Mucosa of rectum (tissue), 2 donors: ENCODE measurements at regions not wholly inside any gene's neighbourhood (a gene's known extent, or its start where the extent isn't known, plus 50 kb on each side); places are given as distances from the start of the nearest gene placed in this dataset.
A peak's percentile ranks its signal among the peaks of the same experiment; 100 is the strongest.

Experiments
- H3K27ac ChIP-seq, 2 donors: one replicate each; pipeline ENCODE4 v1.7.0; 2013; ENCODE audit warnings: inconsistent platforms in 2 of 2, low read depth in 2 of 2, low read length in 2 of 2
- H3K27me3 ChIP-seq, 2 donors: one replicate each; pipeline ENCODE4 v1.7.0; 2013; ENCODE audit warnings: low read length in 2 of 2; ENCODE audit not compliant: control insufficient read depth in 2 of 2, insufficient read depth in 2 of 2
- H3K36me3 ChIP-seq, 2 donors: one replicate each; pipeline ENCODE4 v1.7.0; 2013; ENCODE audit warnings: low read length in 2 of 2; ENCODE audit not compliant: control insufficient read depth in 2 of 2, insufficient read depth in 2 of 2
- H3K4me1 ChIP-seq, 2 donors: one replicate each; pipeline ENCODE4 v1.7.0; 2013; ENCODE audit warnings: low read length in 2 of 2, mild to moderate bottlenecking in 1 of 2; ENCODE audit not compliant: control insufficient read depth in 2 of 2, insufficient read depth in 2 of 2
- H3K4me3 ChIP-seq, 2 donors: one replicate each; pipeline ENCODE4 v1.7.0; 2013; ENCODE audit warnings: low read length in 2 of 2
- H3K9ac ChIP-seq, 2 donors: one replicate each; pipeline ENCODE4 v1.7.0; 2013; ENCODE audit warnings: low read length in 2 of 2, low read depth in 1 of 2, mild to moderate bottlenecking in 1 of 2
- H3K9me3 ChIP-seq, 2 donors: one replicate each; pipeline ENCODE4 v1.7.0; 2013; ENCODE audit warnings: low read length in 2 of 2; ENCODE audit not compliant: control insufficient read depth in 2 of 2
- donor health status: healthy.
- donor health status: Normal muscosa, but diverticular disease.

DNA sequence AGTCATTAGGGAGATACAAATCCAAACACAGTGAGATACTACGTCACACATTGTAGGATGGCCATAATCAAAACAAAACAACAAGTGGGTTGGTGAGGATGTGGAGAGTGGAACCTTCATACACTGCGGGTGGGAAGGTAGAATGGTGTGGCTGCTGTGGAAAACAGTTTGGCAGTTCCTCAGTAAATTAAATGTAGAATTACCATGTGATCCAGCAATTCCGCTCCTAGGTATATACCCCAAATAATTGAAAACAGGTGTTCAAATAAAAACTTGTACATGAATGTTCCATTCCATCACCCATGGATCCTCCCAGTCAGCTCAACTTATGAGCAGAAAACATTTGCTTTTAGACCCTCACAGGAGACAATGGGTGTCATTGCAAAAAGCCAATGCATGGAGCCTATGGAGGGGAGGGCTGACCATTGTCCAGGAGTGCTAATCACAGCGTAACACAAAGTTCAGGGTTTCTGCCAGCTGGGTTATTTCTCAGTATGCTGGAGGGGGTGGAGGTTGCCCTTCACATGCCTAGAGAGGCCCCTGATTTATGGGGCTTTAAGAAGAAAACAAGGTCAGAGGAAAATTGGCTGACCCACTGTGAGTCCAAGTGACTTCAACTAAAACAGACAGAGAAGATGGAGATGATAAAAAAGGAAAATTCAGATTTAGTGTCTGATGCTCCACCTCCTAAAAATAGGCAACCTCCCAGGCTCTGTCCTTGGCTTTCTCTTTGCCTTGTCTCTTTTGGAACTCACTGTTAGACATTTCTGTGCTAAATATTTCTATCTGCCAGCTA, 124.1 kb downstream of the WDR11 start:
- H3K36me3 ChIP-seq: no peaks in the 10 kb centered on the region
- H3K4me1 ChIP-seq: peaks cover 5 to 14% of the 10 kb centered on the region in 2 donors
- H3K27ac ChIP-seq: no peak overlapping the region
- peaks cover 0 to 9% of the 10 kb centered on the region in 2 donors for H3K9me3 ChIP-seq
- no peaks in the 10 kb centered on the region for H3K27me3 ChIP-seq
- H3K4me3 ChIP-seq: no peak overlapping the region
- no peak overlapping the region for H3K9ac ChIP-seq

DNA sequence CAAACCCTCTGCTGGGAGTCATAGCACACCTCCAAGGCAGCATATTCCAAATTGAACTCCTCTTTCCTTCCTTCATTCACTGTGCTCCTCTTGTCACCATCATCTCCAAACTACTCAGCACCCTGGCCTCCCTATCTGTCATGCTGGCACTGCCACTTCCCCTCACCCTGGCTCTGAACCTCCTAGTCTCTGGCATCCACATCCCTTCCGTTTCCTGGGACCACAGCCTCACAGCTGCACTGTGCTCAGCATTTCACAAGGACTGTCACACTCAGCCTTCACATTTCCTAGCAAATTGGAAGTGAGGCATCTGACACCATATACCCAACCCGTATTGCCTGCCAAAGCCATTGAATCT, 124.7 kb downstream of the WDR11 start:
- no peaks in the 10 kb centered on the region for H3K36me3 ChIP-seq
- H3K4me3 ChIP-seq: no peak overlapping the region
- H3K9me3 ChIP-seq: peaks cover 0 to 9% of the 10 kb centered on the region in 2 donors
- H3K27ac ChIP-seq: no peak overlapping the region
- H3K4me1 ChIP-seq: peaks cover 5 to 14% of the 10 kb centered on the region in 2 donors
- no peak overlapping the region for H3K9ac ChIP-seq
- no peaks in the 10 kb centered on the region for H3K27me3 ChIP-seq

DNA sequence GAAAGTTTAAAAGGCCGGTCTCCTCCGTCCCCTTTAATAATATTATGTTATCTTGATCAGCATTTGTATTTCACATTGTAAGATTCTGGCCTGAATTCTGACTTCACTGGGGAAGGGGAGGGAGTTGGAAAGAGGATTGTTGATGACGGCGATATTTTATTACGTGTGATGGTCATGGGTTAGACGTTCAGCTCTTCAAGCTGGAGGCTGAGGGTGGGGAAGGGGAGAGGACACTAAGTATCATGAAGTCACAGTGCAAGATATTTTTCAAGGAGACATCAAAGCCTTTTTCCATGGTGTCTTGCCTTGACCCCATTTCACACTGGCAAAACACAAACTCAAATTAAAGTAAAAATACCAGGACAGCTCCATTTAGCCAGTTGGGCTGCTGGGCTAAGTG, 126.7 kb downstream of the WDR11 start:
- peaks cover 0 to 9% of the 10 kb centered on the region in 2 donors for H3K9me3 ChIP-seq
- no peaks in the 10 kb centered on the region for H3K36me3 ChIP-seq
- H3K27ac ChIP-seq: no peak overlapping the region
- H3K9ac ChIP-seq: no peak overlapping the region
- no peak overlapping the region for H3K4me3 ChIP-seq
- peaks cover 5 to 16% of the 10 kb centered on the region in 2 donors for H3K4me1 ChIP-seq
- H3K27me3 ChIP-seq: no peaks in the 10 kb centered on the region

DNA sequence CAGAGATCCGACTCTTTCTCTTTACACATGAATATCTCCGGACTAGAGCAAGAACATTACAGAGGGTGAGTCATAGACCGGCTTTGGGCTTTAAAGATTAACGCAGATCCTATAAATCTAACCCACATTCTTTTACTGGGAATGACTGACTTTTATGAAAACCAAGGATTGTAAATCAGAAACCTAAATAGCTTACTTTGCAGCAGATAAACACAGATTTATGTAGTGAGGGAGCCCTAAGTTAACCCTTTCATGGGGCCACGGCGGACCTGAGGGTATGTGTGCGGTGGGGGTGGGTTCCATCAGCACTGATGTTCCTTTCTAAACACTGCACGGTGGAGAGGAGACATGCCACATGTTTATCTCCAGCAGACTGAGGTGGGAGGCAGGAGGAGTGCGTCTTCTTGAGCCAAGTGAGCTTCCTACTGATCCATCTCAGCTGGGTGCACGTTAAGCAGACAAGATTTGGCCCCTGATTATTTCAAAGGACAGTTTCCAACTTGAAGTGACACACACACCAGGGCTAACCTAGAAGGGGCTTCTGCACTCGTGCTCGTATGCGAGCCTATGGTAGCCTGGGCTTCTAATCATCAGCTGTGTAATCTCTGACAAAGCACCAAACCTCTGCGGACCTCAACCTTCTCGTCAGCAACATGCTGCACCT, 127.6 kb downstream of the WDR11 start:
- no peaks in the 10 kb centered on the region for H3K27me3 ChIP-seq
- H3K27ac ChIP-seq: peak overlapping the region in 1 of 2 donors; percentile 11
- peak overlapping the region in 1 of 2 donors; percentile 36 for H3K9ac ChIP-seq
- no peaks in the 10 kb centered on the region for H3K36me3 ChIP-seq
- peaks cover 5 to 16% of the 10 kb centered on the region in 2 donors for H3K4me1 ChIP-seq
- H3K9me3 ChIP-seq: peaks cover 0 to 9% of the 10 kb centered on the region in 2 donors
- peak overlapping the region; percentile 52 to 72 for H3K4me3 ChIP-seq

DNA sequence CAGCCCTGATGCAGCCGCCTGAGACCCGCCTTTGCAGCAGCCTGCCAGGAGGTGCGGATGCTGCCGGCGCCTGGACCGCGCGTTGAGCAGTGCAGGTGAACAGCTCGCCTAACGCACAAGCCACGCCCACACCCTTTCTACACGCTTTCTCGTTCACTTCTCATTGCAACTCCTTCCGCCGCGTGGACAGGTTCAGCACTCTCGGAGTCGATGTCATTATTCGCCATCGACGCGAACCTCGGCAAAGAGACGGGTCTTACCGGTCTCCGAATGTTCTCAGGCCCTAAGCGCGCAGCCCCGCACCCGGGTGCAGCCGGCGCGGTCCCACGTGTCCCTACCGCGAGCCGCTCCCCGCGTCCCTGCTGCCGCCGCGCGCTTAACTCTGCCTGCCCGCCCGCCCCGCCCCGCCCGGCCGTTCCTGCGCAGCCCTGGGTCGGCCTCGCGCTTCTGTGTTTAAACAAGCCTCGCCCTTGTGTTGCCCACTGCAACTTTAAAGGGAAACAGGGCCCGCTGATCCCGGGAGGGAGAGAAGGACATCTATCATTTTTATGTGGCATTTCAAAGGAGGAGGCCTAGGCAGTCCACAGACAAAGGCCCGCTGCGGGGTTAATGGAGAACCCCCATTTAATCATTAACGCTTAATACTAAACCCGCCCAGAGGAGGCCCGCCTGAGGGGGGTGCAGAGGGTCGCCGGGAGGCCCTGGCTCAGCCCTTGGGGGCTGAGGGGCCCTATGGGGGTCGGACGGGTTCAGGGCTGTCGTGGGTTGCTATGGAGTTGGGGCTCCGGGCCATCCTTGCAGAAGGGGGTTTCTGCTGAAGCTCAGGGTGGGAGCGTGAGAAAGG, 128.5 kb downstream of the WDR11 start:
- peaks cover 0 to 2% of the 10 kb centered on the region in 2 donors for H3K27me3 ChIP-seq

DNA sequence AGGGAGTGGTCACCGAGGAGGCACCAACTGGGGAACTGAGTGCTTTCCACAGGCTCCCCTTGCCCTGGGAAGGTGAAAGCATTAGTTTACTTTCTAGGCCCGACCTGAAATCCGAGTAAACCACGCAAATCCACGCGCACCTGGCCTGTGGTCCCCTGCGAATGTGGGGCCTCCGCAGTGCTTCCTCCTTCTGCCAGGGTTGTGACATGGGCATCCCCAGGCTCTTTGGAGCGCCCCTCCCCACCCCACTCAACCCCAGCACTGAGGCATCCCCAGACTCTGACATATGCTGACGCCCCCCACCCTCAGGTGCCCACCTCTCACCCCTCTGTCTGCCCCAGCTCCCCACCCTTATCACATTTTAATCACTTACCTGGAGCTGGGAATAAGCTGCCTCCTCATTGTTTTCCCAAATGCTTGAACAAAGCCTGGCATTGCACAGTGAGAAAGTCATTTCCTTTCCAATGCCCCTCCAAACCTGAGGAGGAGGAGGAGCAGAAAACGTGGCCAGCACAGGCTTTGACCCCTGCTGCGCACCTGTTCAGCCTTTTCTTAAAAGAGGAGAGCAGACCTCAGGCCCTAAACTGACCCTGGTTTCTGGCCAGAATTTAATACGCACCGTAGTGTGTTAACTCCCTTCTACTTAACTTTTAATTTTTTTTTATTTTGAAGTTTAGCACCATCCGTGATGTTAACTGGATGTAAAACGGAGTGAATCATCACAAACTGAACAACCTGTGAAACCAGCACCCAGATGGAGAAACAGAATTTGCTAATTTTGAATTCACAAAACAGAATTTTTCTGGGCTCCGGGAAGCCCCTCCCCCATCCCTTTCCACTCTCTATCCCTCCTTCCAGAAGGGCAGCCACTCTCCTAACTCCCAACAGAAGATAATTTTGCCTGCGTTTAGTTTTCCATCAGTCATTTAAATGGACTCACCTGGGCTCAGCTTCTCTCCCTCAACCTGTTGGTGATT, 129.4 kb downstream of the WDR11 start:
- H3K4me3 ChIP-seq: no peak overlapping the region
- no peak overlapping the region for H3K27ac ChIP-seq
- peaks cover 5 to 16% of the 10 kb centered on the region in 2 donors for H3K4me1 ChIP-seq
- H3K9ac ChIP-seq: no peak overlapping the region
- H3K27me3 ChIP-seq: peaks cover 0 to 2% of the 10 kb centered on the region in 2 donors
- no peaks in the 10 kb centered on the region for H3K9me3 ChIP-seq
- no peaks in the 10 kb centered on the region for H3K36me3 ChIP-seq

More for the DNA sequence above, 128.5 kb downstream of the WDR11 start:
- Histone ChIP-seq H3K9me3 (peaks cover 0 to 3% of the 10 kb centered on the region in 2 donors), H3K4me1 (peaks cover 5 to 16% of the 10 kb centered on the region in 2 donors), H3K4me3 (peak overlapping the region; percentile 52 to 72), H3K27ac (peak overlapping the region; percentile 11 to 51), H3K9ac (peak overlapping the region in 1 of 2 donors; percentile 36), H3K36me3 (no peaks in the 10 kb centered on the region)

DNA sequence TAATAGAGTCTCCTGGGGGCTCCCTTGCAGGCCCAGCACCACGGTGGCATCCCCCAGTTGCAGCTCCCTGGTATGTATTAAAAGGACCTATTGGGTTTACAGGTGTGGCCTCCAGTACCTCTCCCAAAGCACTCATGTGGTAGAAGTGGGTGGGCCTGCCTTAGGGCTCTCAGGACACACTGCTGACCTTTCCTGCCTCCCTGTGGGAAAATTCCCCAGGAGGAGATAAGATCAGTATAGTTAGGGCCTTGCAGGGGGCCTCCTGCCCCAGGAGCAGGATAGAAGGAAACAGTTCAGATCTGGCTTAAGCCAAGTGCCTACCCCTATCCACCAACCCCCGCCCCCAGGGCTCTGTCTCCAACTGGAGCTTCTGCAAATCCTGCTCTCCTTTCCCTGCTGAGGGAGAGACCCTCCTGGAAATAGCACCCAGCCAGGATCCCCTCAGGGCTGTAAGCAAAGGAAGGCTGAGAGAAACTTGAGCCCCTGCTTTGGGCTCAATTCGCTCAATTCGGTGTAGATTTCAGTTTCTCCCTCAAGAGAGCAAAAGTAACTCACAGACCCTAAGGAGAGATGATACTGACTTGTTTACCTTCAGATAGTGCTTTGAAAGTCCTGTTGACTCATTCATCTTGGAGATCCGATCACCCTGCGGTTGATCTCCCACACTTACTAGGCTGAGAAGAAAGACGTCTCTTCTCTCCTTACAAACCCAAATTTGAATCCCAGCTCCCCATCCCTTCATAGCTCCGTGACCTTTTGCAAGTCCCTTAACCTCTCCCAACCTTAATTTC, 130.6 kb downstream of the WDR11 start:
- peaks cover 0 to 2% of the 10 kb centered on the region in 2 donors for H3K27me3 ChIP-seq
- H3K9me3 ChIP-seq: no peaks in the 10 kb centered on the region
- no peaks in the 10 kb centered on the region for H3K36me3 ChIP-seq
- H3K9ac ChIP-seq: no peak overlapping the region
- H3K27ac ChIP-seq: no peak overlapping the region
- H3K4me3 ChIP-seq: no peak overlapping the region
- H3K4me1 ChIP-seq: peaks cover 5 to 16% of the 10 kb centered on the region in 2 donors

DNA sequence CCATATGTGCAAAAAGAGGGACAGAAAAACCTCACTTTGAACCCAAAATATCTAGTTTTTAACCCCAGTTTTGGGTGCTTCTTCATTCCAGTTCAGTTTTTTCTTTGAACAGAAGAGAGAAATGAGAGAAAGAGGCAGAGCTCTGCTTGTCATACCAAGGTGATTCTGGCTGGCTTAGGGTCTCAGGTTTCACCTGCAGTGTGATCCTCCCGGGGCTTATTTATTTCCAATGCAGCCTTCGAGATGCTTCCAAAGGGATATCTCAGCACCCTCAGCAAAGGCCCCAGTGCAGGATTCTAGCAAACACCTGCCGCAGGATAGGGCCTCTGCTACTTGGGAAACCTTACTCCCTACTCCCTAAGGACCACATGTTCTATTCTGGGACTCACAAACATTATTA, 131.3 kb downstream of the WDR11 start:
- Histone ChIP-seq H3K27me3 (peaks cover 0 to 2% of the 10 kb centered on the region in 2 donors), H3K9me3 (no peaks in the 10 kb centered on the region), H3K4me1 (peaks cover 5 to 16% of the 10 kb centered on the region in 2 donors), H3K9ac (no peak overlapping the region), H3K4me3 (no peak overlapping the region), H3K27ac (no peak overlapping the region), H3K36me3 (no peaks in the 10 kb centered on the region)
